ENCODE measurements at regions not wholly inside any gene's neighbourhood (a gene's known extent, or its start where the extent isn't known, plus 50 kb on each side); places are given as distances from the start of the nearest gene placed in this dataset.

- H3K36me3 ChIP-seq (ENCODE audit: low read depth) = no peaks in the 10 kb centered on the region
- no peak overlapping the region for H3K4me3 ChIP-seq
- no peaks in the 10 kb centered on the region for H4K20me1 ChIP-seq (ENCODE audit: insufficient read depth)
- no peaks in the 10 kb centered on the region for H3K9me2 ChIP-seq (ENCODE audit: insufficient read depth)
- POLR2A ChIA-PET (ENCODE audit: unreplicated experiment) = no interaction called here
- H3F3A ChIP-seq (ENCODE audit: insufficient read depth, low read depth) = no peaks in the 10 kb centered on the region
- TF ChIP-seq CTCF (conservative IDR thresholded peaks at IDR 0.05) (no peak), EZH2 (IDR thresholded peaks at IDR 0.05; ENCODE audit: low read depth) (no peak)
- no peak overlapping the region for H3K27ac ChIP-seq
- no peak overlapping the region; the same call in 1 of the 2 replicates for H2AFZ ChIP-seq
- CTCF ChIA-PET = no interaction called here
- H3K9me3 ChIP-seq (ENCODE audit: insufficient read depth, low read depth) = no peaks in the 10 kb centered on the region
- no peak for DNase-seq
- no peak overlapping the region for H3K4me2 ChIP-seq
- no TSS peak for BruUV-seq (replicated peaks)
- H3K4me1 ChIP-seq (replicated peaks; ENCODE audit: insufficient read depth) = no peaks in the 10 kb centered on the region
- no peaks in the 10 kb centered on the region for H3K27me3 ChIP-seq (ENCODE audit: insufficient read depth, low read depth)
- no peaks in the 10 kb centered on the region for H3K79me2 ChIP-seq (ENCODE audit: low read depth)
- intact Hi-C loops (cut with micrococcal nuclease; ENCODE audit: unreplicated experiment) = no loop called here
Measured at GRCh38 chr5:129199308-129199707, 104.8 kb downstream of the ISOC1 start.

- H3K4me2 ChIP-seq = no peak overlapping the region
- H3K79me2 ChIP-seq (ENCODE audit: low read depth) = no peaks in the 10 kb centered on the region
- no peak for DNase-seq
- no peak for TF ChIP-seq EZH2 (IDR thresholded peaks at IDR 0.05; ENCODE audit: low read depth)
- TF ChIP-seq CTCF (conservative IDR thresholded peaks at IDR 0.05) = no peak
- H3F3A ChIP-seq (ENCODE audit: insufficient read depth, low read depth) = no peaks in the 10 kb centered on the region
- no TSS peak for BruUV-seq (replicated peaks)
- no peaks in the 10 kb centered on the region for H4K20me1 ChIP-seq (ENCODE audit: insufficient read depth)
- no peaks in the 10 kb centered on the region for H3K4me1 ChIP-seq (replicated peaks; ENCODE audit: insufficient read depth)
- H3K9me2 ChIP-seq (ENCODE audit: insufficient read depth) = no peaks in the 10 kb centered on the region
- H3K36me3 ChIP-seq (ENCODE audit: low read depth) = no peaks in the 10 kb centered on the region
- H3K27me3 ChIP-seq (ENCODE audit: insufficient read depth, low read depth) = no peaks in the 10 kb centered on the region
- ChIA-PET CTCF (no interaction called here), POLR2A (ENCODE audit: unreplicated experiment) (no interaction called here)
- H2AFZ ChIP-seq = no peak overlapping the region
- H3K9me3 ChIP-seq (ENCODE audit: insufficient read depth, low read depth) = no peaks in the 10 kb centered on the region
- intact Hi-C loops (cut with micrococcal nuclease; ENCODE audit: unreplicated experiment) = no loop called here
- no peak overlapping the region for H3K27ac ChIP-seq
- H3K4me3 ChIP-seq = no peak overlapping the region
Measured at GRCh38 chr5:129204525-129204924, 110.0 kb downstream of the ISOC1 start.

GRCh38 chr5:129216001-129216400, 121.5 kb downstream of the ISOC1 start:
- Histone ChIP-seq H4K20me1 (ENCODE audit: insufficient read depth) (no peaks in the 10 kb centered on the region), H3K27ac (no peak overlapping the region), H2AFZ (no peak overlapping the region), H3K79me2 (ENCODE audit: low read depth) (no peaks in the 10 kb centered on the region), H3K9me2 (ENCODE audit: insufficient read depth) (no peaks in the 10 kb centered on the region), H3K4me2 (no peak overlapping the region), H3F3A (ENCODE audit: insufficient read depth, low read depth) (no peaks in the 10 kb centered on the region), H3K9me3 (ENCODE audit: insufficient read depth, low read depth) (no peaks in the 10 kb centered on the region), H3K4me3 (no peak overlapping the region), H3K27me3 (ENCODE audit: insufficient read depth, low read depth) (no peaks in the 10 kb centered on the region), H3K36me3 (ENCODE audit: low read depth) (no peaks in the 10 kb centered on the region), H3K4me1 (replicated peaks; ENCODE audit: insufficient read depth) (no peaks in the 10 kb centered on the region)
- no TSS peak for BruUV-seq (replicated peaks)
- no peak for TF ChIP-seq EZH2 (IDR thresholded peaks at IDR 0.05; ENCODE audit: low read depth)
- no peak for TF ChIP-seq CTCF (conservative IDR thresholded peaks at IDR 0.05)
- DNase-seq = no peak
- POLR2A ChIA-PET (ENCODE audit: unreplicated experiment) = no interaction called here
- CTCF ChIA-PET = no interaction called here
- intact Hi-C loops (cut with micrococcal nuclease; ENCODE audit: unreplicated experiment) = no loop called here

All from PC-9 (cell line).